Inferior parietal cortex (tissue), 1 donor: ENCODE measurements at regions not wholly inside any gene's neighbourhood (a gene's known extent, or its start where the extent isn't known, plus 50 kb on each side); places are given as distances from the start of the nearest gene placed in this dataset.

ENCODE experiments used
- DNase-seq: peaks from one replicate; pipeline ENCODE4 v3.0.0-alpha.2; 2016; ENCODE audit errors: extremely low spot score

GRCh38 chr18:25726298-25726697 lies 364.1 kb downstream of the SS18 start:
- no peak for DNase-seq

DNA sequence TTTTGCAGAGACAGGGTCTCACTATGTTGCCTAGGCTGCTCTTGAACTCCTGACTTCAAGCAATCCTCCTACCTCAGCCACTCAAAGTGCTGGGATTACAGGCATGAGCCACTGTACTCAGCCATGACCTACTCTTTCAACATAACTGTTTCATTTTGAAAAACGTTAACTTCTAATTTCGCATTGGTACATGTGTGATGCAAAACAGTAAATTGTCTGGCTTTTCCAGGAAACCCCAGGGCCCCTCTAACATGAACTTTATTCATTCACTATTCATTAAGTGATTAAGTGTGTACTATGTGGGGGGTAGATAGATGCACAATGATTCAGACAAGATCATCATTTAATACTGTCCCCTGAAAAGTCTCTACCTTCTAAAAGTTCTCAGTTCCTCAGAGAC lies 364.9 kb downstream of the SS18 start:
- DNase-seq, result no peak

- DNase-seq, result no peak
These were observed 365.4 kb downstream of the SS18 start for GRCh38 chr18:25724997-25725396.

DNA sequence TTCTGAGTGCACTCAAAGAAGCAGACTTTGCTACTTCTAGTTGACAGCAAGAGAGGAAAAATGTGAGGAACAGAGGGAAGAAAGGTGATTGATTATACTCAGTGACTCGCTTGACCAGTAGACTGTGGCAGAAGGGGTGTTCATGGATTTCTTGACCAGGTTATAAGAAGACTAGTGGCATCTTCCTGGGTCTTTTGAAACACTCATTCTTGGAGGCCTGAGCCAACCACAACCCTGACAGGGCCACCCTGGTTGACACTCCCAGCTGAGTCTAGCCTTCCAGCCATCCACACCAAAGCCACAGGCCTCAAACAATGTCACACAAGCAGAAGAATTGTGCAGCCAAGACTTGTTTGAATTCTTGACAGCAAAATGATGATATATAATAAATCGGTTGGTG lies 366.3 kb downstream of the SS18 start:
- no peak for DNase-seq

DNA sequence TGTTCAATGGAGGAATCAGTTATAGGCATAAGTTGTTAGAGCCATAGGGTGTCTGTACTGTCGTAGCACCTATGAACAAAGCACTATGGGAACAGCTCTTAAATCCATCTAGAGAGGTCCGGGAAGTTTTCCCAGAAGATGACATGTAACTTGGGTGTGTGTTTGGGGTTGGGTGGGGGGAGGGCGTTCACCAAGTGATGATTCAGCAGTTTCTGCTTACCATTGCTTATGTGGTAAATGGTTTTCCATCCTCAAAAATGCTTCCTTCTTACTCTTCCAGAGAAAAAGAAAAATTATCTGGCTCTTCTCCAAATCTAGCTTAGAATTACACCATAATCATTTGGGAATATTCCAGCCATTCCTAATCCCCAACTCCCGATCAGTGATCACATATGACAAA lies 361.1 kb upstream of the ZNF521 start:
- DNase-seq, result no peak

DNA sequence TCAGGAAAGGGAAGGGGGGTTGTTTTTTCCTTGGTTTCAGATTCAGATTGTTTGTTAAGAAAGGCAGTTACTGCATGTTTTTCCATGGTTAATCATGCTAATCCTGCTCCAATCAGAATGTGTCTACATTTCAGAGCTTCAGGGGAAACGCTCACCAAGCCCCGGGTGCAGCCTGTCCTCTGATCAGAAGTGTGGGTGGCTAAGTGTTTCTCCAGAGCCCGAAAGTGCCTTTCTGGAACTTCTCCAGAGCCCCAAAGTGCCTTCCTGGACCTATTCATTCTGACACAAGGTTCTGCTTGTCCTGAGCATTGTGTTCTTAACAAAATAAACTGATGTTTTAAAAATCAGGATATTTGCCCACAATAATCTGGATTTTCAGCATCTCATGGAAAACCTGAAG lies 359.0 kb upstream of the ZNF521 start:
- no peak for DNase-seq

GRCh38 chr18:25705650-25706049 lies 353.7 kb upstream of the ZNF521 start:
- DNase-seq, result no peak

- DNase-seq, result no peak
These were observed 352.5 kb upstream of the ZNF521 start for GRCh38 chr18:25704494-25704893.

DNA sequence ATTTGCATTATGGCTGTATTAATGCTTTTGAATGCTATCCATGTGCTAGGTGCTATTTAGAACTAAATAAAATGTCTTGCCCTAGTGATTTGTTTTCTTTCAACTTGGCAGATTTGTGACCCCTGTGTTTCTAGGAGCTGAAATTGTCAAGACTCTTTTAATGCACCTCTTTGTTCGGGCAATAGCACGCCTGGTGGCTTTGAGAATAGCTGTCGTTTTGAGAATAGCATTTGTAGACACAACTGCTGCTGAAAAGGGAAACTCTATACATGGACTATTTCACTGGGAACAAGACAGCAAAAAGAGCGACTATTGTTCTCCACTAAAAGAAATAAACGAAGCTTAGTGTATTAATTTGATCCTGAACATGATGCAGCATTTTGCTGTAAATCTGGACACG lies 352.1 kb upstream of the ZNF521 start:
- DNase-seq, result no peak

GRCh38 chr18:25701821-25702220 lies 349.9 kb upstream of the ZNF521 start:
- DNase-seq, result no peak

DNA sequence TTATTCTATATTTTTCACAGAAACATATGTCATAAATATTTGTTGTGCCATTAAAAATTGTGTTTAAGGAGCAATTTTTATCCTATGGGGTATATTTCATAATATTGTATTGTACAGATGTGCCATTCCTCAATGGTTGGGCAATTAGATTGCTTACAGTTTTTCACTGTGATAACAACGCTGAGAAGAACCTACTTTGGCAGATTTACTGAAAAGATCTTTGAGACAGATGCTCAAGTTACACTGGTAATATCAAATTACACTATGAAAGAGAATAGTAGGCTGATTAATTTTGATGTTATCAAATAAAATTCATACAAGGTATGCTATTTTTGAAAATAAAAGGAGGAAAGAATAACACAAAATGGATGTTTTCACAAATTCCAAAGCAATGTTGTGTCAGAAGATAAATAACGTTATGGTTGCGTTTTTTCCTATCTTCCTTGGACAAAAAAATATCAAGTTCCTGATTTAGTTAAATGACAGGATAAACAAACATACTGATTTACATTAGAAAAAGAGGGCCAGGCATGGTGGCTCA lies 335.1 kb upstream of the ZNF521 start:
- no peak for DNase-seq

DNA sequence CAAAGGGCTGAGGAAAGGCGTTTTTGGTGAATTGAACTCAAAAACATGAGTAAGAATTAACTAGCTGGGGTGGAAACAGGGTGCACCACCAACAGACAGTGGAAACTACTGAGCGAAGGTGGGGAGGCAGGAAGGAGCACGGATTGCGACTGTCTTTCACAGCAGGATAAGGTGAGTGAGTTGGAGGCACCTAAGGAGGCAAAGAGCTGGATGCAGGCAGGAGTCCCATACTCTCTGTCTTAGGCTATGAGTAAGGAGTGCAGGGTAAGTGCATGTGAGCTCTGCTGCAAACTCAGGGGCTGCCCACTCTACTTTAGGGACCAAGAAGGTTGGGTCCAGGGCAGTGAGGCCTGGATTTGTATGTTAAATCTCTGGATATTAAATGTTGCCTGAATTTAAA lies 333.1 kb upstream of the ZNF521 start:
- DNase-seq, result no peak

DNA sequence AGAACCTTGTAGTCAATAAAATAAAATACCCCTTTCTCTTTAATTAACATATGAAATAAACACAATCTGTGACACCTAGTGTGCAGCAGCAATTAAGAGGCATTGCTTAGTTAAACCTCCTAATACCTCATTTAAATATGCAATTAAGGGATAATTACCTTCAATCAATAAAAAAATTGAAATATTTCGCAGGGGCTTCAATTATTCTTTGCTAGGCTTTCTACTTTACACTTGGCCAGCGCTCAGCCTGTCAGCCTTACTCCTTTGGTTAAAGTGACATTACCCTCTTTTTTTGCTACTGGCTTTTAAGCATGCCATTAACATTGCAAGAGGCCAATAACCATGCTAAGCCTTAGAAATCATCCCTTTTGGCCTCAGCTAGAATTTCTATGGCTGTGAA lies 327.5 kb upstream of the ZNF521 start:
- no peak for DNase-seq

- DNase-seq, result no peak
These were observed 326.3 kb upstream of the ZNF521 start for GRCh38 chr18:25678221-25678620.

GRCh38 chr18:25675123-25675850 lies 323.3 kb upstream of the ZNF521 start:
- no peak for DNase-seq

DNA sequence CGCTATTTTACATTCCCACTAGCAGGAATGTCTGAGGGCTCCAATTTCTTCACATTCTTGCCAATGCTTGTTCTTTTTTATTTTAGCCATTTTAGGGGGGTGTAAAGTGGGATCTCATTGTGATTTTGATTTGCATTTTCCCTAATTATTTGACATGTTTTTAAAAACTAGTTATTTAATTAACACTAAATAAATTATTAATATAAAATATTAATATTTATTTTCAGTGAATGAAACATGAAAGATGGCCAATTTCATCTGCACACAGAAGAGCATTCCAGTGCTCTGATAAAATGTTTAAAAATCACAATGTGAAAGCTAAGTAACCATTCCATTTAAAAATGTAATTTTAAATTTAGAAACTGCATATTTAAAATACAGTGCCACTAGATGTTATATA lies 322.2 kb upstream of the ZNF521 start:
- DNase-seq, result no peak

- DNase-seq, result no peak
These were observed 320.5 kb upstream of the ZNF521 start for GRCh38 chr18:25672490-25672889.

DNA sequence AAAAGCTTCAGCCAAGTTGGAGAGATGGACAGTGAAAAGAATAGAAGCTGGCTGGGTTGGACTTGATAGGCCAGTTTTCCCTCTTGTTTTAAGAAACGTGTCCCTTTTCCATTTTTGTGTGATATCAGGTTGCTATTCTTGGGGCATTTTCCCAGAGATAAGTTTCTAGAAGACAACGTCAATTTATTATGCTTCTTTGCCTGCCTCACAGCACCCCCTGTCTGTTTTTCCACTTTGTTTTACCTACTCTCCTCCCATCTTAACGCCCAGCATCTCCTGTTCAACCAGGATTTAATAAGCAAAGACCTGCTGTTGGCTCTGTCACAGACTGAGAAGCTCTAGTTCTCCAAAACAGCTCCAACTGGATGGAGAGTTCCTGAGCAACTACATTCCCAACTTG lies 317.8 kb upstream of the ZNF521 start:
- no peak for DNase-seq

GRCh38 chr18:25662272-25662671 lies 310.3 kb upstream of the ZNF521 start:
- no peak for DNase-seq

- no peak for DNase-seq
These were observed 309.9 kb upstream of the ZNF521 start for GRCh38 chr18:25661831-25662230.

GRCh38 chr18:25659541-25659940 lies 307.6 kb upstream of the ZNF521 start:
- no peak for DNase-seq

DNA sequence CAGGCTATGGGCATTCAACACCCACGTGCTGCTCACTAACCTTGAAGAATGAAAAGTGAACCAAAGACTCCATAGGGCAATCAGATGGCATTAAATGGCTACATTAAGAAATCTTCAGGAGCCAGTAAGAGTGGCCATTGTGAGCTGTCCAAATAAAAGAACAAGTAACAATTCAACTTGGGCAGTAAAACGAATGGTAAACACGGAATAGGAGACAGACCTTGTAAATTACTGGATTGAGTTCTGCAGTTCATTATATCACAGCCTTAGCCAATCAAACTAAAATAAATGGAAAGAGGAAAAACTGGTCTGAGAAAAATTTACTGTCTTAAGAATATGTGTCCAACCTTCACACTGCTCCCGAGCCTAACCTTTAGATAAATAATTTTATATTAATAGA lies 306.5 kb upstream of the ZNF521 start:
- DNase-seq, result no peak

DNA sequence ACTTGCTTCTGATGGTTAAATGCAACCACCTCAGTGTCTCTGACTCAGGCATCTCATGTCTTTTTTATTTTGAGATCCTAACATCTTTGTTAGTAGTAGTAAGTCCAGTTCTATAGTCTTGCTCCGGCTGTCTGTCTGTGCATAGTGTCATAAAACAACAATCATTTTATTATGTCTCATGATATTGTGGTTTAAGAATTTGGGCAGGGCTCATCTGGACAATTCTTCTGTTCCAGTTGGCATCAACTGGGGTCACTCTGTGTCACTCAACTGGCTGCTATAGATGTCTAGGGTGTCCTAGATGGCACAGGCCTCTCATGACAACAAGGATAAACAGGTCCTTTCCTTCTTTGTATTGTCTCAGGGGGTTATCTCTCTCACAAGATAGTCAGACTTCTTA lies 299.6 kb upstream of the ZNF521 start:
- no peak for DNase-seq
